ENCODE measurements at regions not wholly inside any gene's neighbourhood (a gene's known extent, or its start where the extent isn't known, plus 50 kb on each side); places are given as distances from the start of the nearest gene placed in this dataset.

- Histone ChIP-seq H3K27me3 (no peaks in the 10 kb centered on the region), H3K4me1 (peaks cover 15% of the 10 kb centered on the region), H3K9me3 (no peaks in the 10 kb centered on the region), H3K4me3 (no peak overlapping the region), H3K27ac (no peak overlapping the region), H3K36me3 (ENCODE audit: low read depth, missing control alignments) (no peaks in the 10 kb centered on the region)
- no peak for DNase-seq
- intact Hi-C loops (cut with DNase I; ENCODE audit: low total_unique reads), result no loop called here
- WGBS, 2 donors, result 88 to 92% methylated on average over 6 of the region's 6 CpGs
- TF ChIP-seq CTCF (IDR thresholded peaks at IDR 0.05) (no peak), POLR2A (IDR thresholded peaks at IDR 0.05) (no peak)
These were observed 97.3 kb downstream of the PSMG1 start for GRCh38 chr21:39085843-39086405.

- Histone ChIP-seq H3K4me1 (peaks cover 15% of the 10 kb centered on the region), H3K4me3 (no peak overlapping the region), H3K36me3 (ENCODE audit: low read depth, missing control alignments) (no peaks in the 10 kb centered on the region), H3K27me3 (no peaks in the 10 kb centered on the region), H3K9me3 (no peaks in the 10 kb centered on the region), H3K27ac (no peak overlapping the region)
- TF ChIP-seq POLR2A (IDR thresholded peaks at IDR 0.05) (no peak), CTCF (IDR thresholded peaks at IDR 0.05) (no peak)
- DNase-seq, result no peak
- intact Hi-C loops (cut with DNase I; ENCODE audit: low total_unique reads), result no loop called here
- 93 to 95% methylated on average over 4 to 5 of the region's 5 CpGs for WGBS, 2 donors
These were observed 98.1 kb downstream of the PSMG1 start for GRCh38 chr21:39084979-39085729.

GRCh38 chr21:39084073-39084472, 99.2 kb downstream of the PSMG1 start:
- H3K36me3 ChIP-seq (ENCODE audit: low read depth, missing control alignments), result no peaks in the 10 kb centered on the region
- no peak for DNase-seq
- intact Hi-C loops (cut with DNase I; ENCODE audit: low total_unique reads), result no loop called here
- 58 to 77% methylated on average over 2 to 4 of the region's 4 CpGs for WGBS, 2 donors
- H3K27ac ChIP-seq, result no peak overlapping the region
- H3K27me3 ChIP-seq, result no peaks in the 10 kb centered on the region
- no peak overlapping the region for H3K4me3 ChIP-seq
- no peak for TF ChIP-seq POLR2A (IDR thresholded peaks at IDR 0.05)
- TF ChIP-seq CTCF (IDR thresholded peaks at IDR 0.05), result no peak
- H3K9me3 ChIP-seq, result no peaks in the 10 kb centered on the region
- H3K4me1 ChIP-seq, result peaks cover 15% of the 10 kb centered on the region

GRCh38 chr21:39083377-39084008, 99.8 kb downstream of the PSMG1 start:
- Histone ChIP-seq H3K4me3 (no peak overlapping the region), H3K4me1 (peaks cover 15% of the 10 kb centered on the region), H3K27ac (no peak overlapping the region), H3K27me3 (no peaks in the 10 kb centered on the region), H3K36me3 (ENCODE audit: low read depth, missing control alignments) (no peaks in the 10 kb centered on the region), H3K9me3 (no peaks in the 10 kb centered on the region)
- peak; percentile 55 for DNase-seq
- intact Hi-C loops (cut with DNase I; ENCODE audit: low total_unique reads), result no loop called here
- 19 to 39% methylated on average over 10 to 11 of the region's 11 CpGs for WGBS, 2 donors
- TF ChIP-seq POLR2A (IDR thresholded peaks at IDR 0.05) (no peak), CTCF (IDR thresholded peaks at IDR 0.05) (no peak)
